HG03565 (cell line): ENCODE measurements at regions not wholly inside any gene's neighbourhood (a gene's known extent, or its start where the extent isn't known, plus 50 kb on each side); places are given as distances from the start of the nearest gene placed in this dataset.

Source experiments
- ATAC-seq: cut with Tn5 transposase; IDR thresholded peaks from one replicate; pipeline ENCODE4 v1.9.1; 2021; ENCODE audit warnings: mild to moderate bottlenecking, moderate library complexity; ENCODE audit not compliant: unreplicated experiment

GRCh38 chr4:164461901-164462300, 292.0 kb upstream of the SMIM31 start:
- no peak for ATAC-seq

- ATAC-seq = no peak
Observed at GRCh38 chr4:164462471-164462870, 291.5 kb upstream of the SMIM31 start.

GRCh38 chr4:164464313-164464712, 289.6 kb upstream of the SMIM31 start:
- no peak for ATAC-seq

GRCh38 chr4:164467493-164467892, 286.4 kb upstream of the SMIM31 start:
- ATAC-seq = no peak

GRCh38 chr4:164481306-164482091, 272.4 kb upstream of the SMIM31 start:
- no peak for ATAC-seq

GRCh38 chr4:164482092-164482404, 271.9 kb upstream of the SMIM31 start:
- ATAC-seq = no peak

GRCh38 chr4:164482758-164483157, 271.2 kb upstream of the SMIM31 start:
- ATAC-seq = no peak

GRCh38 chr4:164483711-164484110, 270.2 kb upstream of the SMIM31 start:
- no peak for ATAC-seq

- ATAC-seq = no peak
Observed at GRCh38 chr4:164484551-164484950, 269.4 kb upstream of the SMIM31 start.

- no peak for ATAC-seq
Observed at GRCh38 chr4:164485136-164485535, 268.8 kb upstream of the SMIM31 start.

GRCh38 chr4:164488114-164488513, 265.8 kb upstream of the SMIM31 start:
- ATAC-seq = no peak

- no peak for ATAC-seq
Observed at GRCh38 chr4:164501074-164501473, 252.9 kb upstream of the SMIM31 start.

- ATAC-seq = no peak
Observed at GRCh38 chr4:164503874-164504273, 250.1 kb upstream of the SMIM31 start.

GRCh38 chr4:164508097-164508496, 245.8 kb upstream of the SMIM31 start:
- ATAC-seq = no peak

- ATAC-seq = no peak
Observed at GRCh38 chr4:164508771-164509170, 245.2 kb upstream of the SMIM31 start.

GRCh38 chr4:164509951-164510350, 244.0 kb upstream of the SMIM31 start:
- no peak for ATAC-seq

- ATAC-seq = no peak
Observed at GRCh38 chr4:164512124-164512523, 241.8 kb upstream of the SMIM31 start.

- ATAC-seq = no peak
Observed at GRCh38 chr4:164514765-164515164, 239.2 kb upstream of the SMIM31 start.

GRCh38 chr4:164524789-164525188, 229.1 kb upstream of the SMIM31 start:
- no peak for ATAC-seq

GRCh38 chr4:164526933-164527583, 226.9 kb upstream of the SMIM31 start:
- ATAC-seq = no peak

GRCh38 chr4:164529058-164529457, 224.9 kb upstream of the SMIM31 start:
- ATAC-seq = no peak

- no peak for ATAC-seq
Observed at GRCh38 chr4:164529486-164529885, 224.4 kb upstream of the SMIM31 start.

- no peak for ATAC-seq
Observed at GRCh38 chr4:164531336-164531735, 222.6 kb upstream of the SMIM31 start.
